Left kidney (tissue), 1 donor: ENCODE measurements at regions not wholly inside any gene's neighbourhood (a gene's known extent, or its start where the extent isn't known, plus 50 kb on each side); places are given as distances from the start of the nearest gene placed in this dataset.

ENCODE experiments used
- DNase-seq: peaks from one replicate; pipeline ENCODE4 v3.0.0-alpha.2; 2013

GRCh38 chr2:100627330-100628300, 64.8 kb downstream of the PDCL3 start:
- DNase-seq, result no peak

- no peak for DNase-seq
Measured at GRCh38 chr2:100628506-100628905, 65.7 kb downstream of the PDCL3 start.

GRCh38 chr2:100629309-100629708, 66.5 kb downstream of the PDCL3 start:
- no peak for DNase-seq

GRCh38 chr2:100630473-100630977, 67.7 kb downstream of the PDCL3 start:
- DNase-seq, result no peak

- no peak for DNase-seq
Measured at GRCh38 chr2:100632037-100632436, 69.2 kb downstream of the PDCL3 start.

GRCh38 chr2:100632759-100633158, 70.0 kb downstream of the PDCL3 start:
- DNase-seq, result no peak

GRCh38 chr2:100639588-100640390, 77.0 kb downstream of the PDCL3 start:
- no peak for DNase-seq

GRCh38 chr2:100640431-100641124, 77.8 kb downstream of the PDCL3 start:
- DNase-seq, result no peak

- DNase-seq, result no peak
Measured at GRCh38 chr2:100641125-100641435, 78.3 kb downstream of the PDCL3 start.

GRCh38 chr2:100642425-100642824, 79.6 kb downstream of the PDCL3 start:
- DNase-seq, result no peak

GRCh38 chr2:100643467-100643866, 80.7 kb downstream of the PDCL3 start:
- DNase-seq, result no peak

- DNase-seq, result no peak
Measured at GRCh38 chr2:100643906-100644501, 81.2 kb downstream of the PDCL3 start.

- no peak for DNase-seq
Measured at GRCh38 chr2:100645695-100646429, 83.1 kb downstream of the PDCL3 start.

- DNase-seq, result no peak
Measured at GRCh38 chr2:100647709-100648108, 84.9 kb downstream of the PDCL3 start.

GRCh38 chr2:100650151-100650550, 87.4 kb downstream of the PDCL3 start:
- no peak for DNase-seq

- no peak for DNase-seq
Measured at GRCh38 chr2:100653449-100654035, 90.7 kb downstream of the PDCL3 start.

- no peak for DNase-seq
Measured at GRCh38 chr2:100654611-100655010, 91.8 kb downstream of the PDCL3 start.

- DNase-seq, result no peak
Measured at GRCh38 chr2:100655446-100655845, 92.7 kb downstream of the PDCL3 start.

- no peak for DNase-seq
Measured at GRCh38 chr2:100655936-100656534, 93.2 kb downstream of the PDCL3 start.

GRCh38 chr2:100658017-100658416, 95.2 kb downstream of the PDCL3 start:
- no peak for DNase-seq
